ENCODE measurements at regions not wholly inside any gene's neighbourhood (a gene's known extent, or its start where the extent isn't known, plus 50 kb on each side); places are given as distances from the start of the nearest gene placed in this dataset.
"Not testable (repeated sequence)": the region's sequence is repeated elsewhere in the genome, so short reads cannot be mapped to it uniquely, and the experiment has no call there.

DNA sequence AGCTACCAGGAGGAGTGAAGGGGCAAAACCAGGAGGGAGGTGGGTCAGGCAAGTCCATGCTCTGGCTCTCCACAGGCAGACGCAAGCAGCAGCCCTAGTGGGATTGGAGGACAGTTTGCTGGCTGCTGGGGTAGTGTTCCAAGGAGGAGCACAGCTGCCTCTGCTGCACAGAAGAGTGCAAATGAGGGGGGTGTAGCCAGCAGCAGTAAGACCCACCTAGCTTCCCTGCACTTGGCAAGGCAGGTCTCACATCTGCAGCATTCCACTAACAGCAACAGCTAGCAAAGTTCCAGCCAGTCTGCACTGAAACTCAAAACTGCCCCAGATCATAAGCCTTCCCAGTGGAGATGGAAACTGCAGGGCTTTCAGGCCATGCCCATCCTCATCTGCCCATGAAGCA is 405.0 kb downstream of the UTRN start:
- TF ChIP-seq EP300 (IDR thresholded peaks at IDR 0.05), result no peak
- TF ChIP-seq, protein P1, sequence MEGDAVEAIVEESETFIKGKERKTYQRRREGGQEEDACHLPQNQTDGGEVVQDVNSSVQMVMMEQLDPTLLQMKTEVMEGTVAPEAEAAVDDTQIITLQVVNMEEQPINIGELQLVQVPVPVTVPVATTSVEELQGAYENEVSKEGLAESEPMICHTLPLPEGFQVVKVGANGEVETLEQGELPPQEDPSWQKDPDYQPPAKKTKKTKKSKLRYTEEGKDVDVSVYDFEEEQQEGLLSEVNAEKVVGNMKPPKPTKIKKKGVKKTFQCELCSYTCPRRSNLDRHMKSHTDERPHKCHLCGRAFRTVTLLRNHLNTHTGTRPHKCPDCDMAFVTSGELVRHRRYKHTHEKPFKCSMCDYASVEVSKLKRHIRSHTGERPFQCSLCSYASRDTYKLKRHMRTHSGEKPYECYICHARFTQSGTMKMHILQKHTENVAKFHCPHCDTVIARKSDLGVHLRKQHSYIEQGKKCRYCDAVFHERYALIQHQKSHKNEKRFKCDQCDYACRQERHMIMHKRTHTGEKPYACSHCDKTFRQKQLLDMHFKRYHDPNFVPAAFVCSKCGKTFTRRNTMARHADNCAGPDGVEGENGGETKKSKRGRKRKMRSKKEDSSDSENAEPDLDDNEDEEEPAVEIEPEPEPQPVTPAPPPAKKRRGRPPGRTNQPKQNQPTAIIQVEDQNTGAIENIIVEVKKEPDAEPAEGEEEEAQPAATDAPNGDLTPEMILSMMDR (IDR thresholded peaks at IDR 0.05), result no peak
- no peak for TF ChIP-seq POLR2A (IDR thresholded peaks at IDR 0.05)
- DNase-seq, result no peak
- Histone ChIP-seq H3K27ac (no peak overlapping the region), H3K4me3 (no peak overlapping the region), H3K36me3 (peaks cover 0 to 16% (median 11%) of the 10 kb centered on the region in 4 donors), H3K9me3 (peaks cover 0 to 25% (median 9%) of the 10 kb centered on the region in 4 donors), H3K4me1 (no peaks in the 10 kb centered on the region), H3K27me3 (no peaks in the 10 kb centered on the region)
- intact Hi-C loops (cut with DNase I; ENCODE audit: low total_unique reads), result no loop called here
- WGBS, 5 donors, result 94 to 100% (median 95%) methylated on average over 1 of the region's 1 CpG; no CpG with 5 or more reads in 1 of the 5 donors

DNA sequence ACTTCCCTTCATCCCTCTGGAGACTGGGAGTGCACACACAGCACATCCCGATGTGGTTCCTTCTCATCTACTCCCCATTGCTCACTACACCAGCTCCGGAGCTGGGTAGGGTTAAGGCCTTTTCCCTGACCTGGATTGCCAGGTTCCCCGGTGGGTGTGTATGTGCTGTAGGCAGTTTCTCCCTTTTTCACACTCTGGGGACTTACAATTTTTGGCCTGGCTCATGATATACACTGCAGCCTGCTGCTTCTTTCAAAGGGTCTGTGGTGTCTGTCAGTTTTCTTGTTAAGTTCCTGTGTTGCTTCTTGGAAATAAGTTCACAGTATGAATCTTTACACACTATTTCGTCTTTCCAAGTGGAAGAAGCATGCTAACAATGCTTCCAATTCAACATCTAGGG is 405.5 kb downstream of the UTRN start:
- intact Hi-C loops (cut with DNase I; ENCODE audit: low total_unique reads), result no loop called here
- no peak for TF ChIP-seq EP300 (IDR thresholded peaks at IDR 0.05)
- no peak for TF ChIP-seq POLR2A (IDR thresholded peaks at IDR 0.05)
- TF ChIP-seq, protein P1 (IDR thresholded peaks at IDR 0.05), result no peak
- TF ChIP-seq POLR2AphosphoS5 (IDR thresholded peaks at IDR 0.05), result no peak
- Histone ChIP-seq H3K27ac (no peak overlapping the region), H3K36me3 (peaks cover 0 to 16% (median 11%) of the 10 kb centered on the region in 4 donors), H3K4me1 (no peaks in the 10 kb centered on the region), H3K9me3 (peaks cover 0 to 25% (median 9%) of the 10 kb centered on the region in 4 donors), H3K27me3 (no peaks in the 10 kb centered on the region), H3K4me3 (no peak overlapping the region)
- no peak for DNase-seq
- 83 to 96% (median 93%) methylated on average over 4 of the region's 4 CpGs for WGBS, 5 donors

DNA sequence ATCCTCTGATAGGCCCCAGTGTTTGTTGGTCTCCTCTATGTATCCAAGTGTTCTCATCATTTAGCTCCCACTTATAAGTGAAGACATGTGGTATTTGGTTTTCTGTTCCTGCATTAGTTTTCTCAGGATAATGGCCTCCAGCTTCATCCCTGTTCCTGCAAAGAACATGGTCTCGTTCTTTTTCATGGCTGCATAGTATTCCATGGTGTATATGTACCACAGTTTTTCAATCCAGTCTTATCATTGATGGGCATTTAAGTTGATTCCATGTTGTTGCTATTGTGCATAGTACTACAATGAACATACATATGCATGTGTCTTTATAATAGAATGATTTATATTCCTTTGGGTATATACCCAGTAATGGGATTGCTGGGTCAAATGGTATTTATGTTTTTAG is 406.9 kb downstream of the UTRN start:
- H3K27me3 ChIP-seq; intact Hi-C loops (cut with DNase I; ENCODE audit: low total_unique reads); H3K4me3 ChIP-seq; DNase-seq; H3K27ac ChIP-seq: not testable (repeated sequence)
- H3K36me3 ChIP-seq, result peaks cover 0 to 16% (median 10%) of the 10 kb centered on the region in 4 donors
- H3K9me3 ChIP-seq, result peaks cover 0 to 13% (median 6%) of the 10 kb centered on the region in 4 donors
- peaks cover 0 to 12% (median 5%) of the 10 kb centered on the region in 4 donors for H3K4me1 ChIP-seq
- WGBS, 5 donors, result 91 to 100% (median 100%) methylated on average over 1 of the region's 1 CpG

DNA sequence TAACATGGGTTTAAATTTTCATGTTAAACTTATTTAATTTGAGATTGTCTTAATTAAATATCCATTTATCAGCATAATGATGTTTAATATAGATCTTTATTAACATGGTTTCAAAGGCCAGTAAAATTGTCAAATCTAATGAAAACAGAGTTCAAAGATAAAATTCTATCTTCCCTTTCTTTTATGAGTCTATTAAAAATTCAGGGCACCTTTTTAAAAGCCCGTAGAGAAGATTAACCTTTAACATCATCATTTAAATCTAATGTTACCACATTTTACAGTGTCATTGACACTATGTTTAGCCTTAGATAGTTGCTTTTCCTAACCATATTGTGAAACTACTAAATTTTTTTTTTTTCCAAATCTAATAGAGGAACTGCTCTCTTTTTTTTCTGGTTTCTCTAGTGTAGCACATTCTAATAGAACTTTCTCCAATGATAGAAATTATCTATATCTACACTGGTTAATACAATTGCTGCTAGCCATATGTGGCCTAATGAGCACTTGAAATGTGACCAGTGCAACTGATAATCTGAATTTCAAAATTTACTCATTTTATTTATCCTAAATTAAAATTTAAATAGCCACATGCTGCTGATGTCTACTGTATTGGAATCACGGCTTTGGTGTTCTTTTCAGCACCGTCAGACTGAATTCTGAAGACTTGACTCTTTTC is 410.9 kb downstream of the UTRN start:
- intact Hi-C loops (cut with DNase I; ENCODE audit: low total_unique reads), result no loop called here
- DNase-seq, result no peak
- Histone ChIP-seq H3K9me3 (peaks cover 0 to 5% (median 2%) of the 10 kb centered on the region in 4 donors), H3K27ac (no peak overlapping the region), H3K4me3 (no peak overlapping the region), H3K4me1 (peaks cover 0 to 25% (median 6%) of the 10 kb centered on the region in 4 donors), H3K27me3 (no peaks in the 10 kb centered on the region), H3K36me3 (peaks cover 0 to 17% (median 11%) of the 10 kb centered on the region in 4 donors)
- 69 to 83% (median 73%) methylated on average over 3 of the region's 3 CpGs for WGBS, 5 donors
- TF ChIP-seq POLR2AphosphoS5 (IDR thresholded peaks at IDR 0.05), result no peak
- no peak for TF ChIP-seq EP300 (IDR thresholded peaks at IDR 0.05)
- no peak for TF ChIP-seq POLR2A (IDR thresholded peaks at IDR 0.05)
- TF ChIP-seq, protein P1 (IDR thresholded peaks at IDR 0.05), result no peak
